ENCODE measurements at regions not wholly inside any gene's neighbourhood (a gene's known extent, or its start where the extent isn't known, plus 50 kb on each side); places are given as distances from the start of the nearest gene placed in this dataset.

- in situ Hi-C loops (cut with MboI; ENCODE audit: low pct_unique_long_range_greater_than_20kb in 2 of 9, low sequenced_read_pairs in 9 of 9, unreplicated experiment in 9 of 9) = loop anchor here in 3 of 9 experiments (10.0 to 25.0 kb wide), 3 partner anchors 104 to 379 kb away; no protein-coding TSS in a partner anchor
- ATAC-seq (replicated peaks in 6 of 8) = peak; percentile 33 to 100 (median 99)
- Histone ChIP-seq H3K4me1 (replicated peaks in 1 of 2) (peaks cover 3 to 17% of the 10 kb centered on the region in 2 donors), H3K4me3 (peak overlapping the region in 1 of 5 donors; percentile 15), H3K27ac (no peak overlapping the region)
- 0 to 31% (median 18%) methylated on average over 2 to 7 of the region's 25 CpGs; no CpG with 5 or more reads in 5 of the 10 experiments for WGBS, 10 experiments
Observed at GRCh38 chr16:5615868-5616642, 518.5 kb upstream of the EEF2KMT start.

DNA sequence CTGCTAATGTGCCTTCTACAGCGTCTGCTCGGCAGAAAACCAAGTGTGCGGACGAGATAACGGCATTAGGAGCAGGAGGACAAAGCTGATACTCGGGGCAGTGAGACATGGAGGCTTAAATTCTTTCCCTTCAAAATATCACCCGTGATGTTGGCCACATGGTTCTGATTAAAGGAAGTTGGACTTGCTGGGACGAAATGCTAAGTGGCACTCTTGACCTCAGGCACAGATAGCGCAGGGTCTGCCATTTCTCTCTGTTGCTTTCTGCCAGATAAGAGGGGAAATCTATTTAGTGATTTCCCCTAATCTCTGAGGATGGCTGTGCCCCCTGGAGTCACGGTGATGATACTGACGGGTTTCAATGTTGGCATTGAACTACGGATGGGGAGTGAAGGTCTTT is 509.6 kb upstream of the EEF2KMT start:
- Histone ChIP-seq H3K4me3 (no peak overlapping the region), H3K27ac (no peak overlapping the region), H3K4me1 (replicated peaks in 1 of 2) (peaks cover 0 to 22% of the 10 kb centered on the region in 2 donors)
- 2 to 90% (median 66%) methylated on average over 1 to 11 of the region's 12 CpGs; no CpG with 5 or more reads in 4 of the 10 experiments for WGBS, 10 experiments
- ATAC-seq (replicated peaks in 6 of 8) = no peak
- in situ Hi-C loops (cut with MboI; ENCODE audit: low pct_unique_long_range_greater_than_20kb in 2 of 9, low sequenced_read_pairs in 9 of 9, unreplicated experiment in 9 of 9) = loop anchor here in 3 of 9 experiments (25.0 kb wide), 2 partner anchors 95 to 370 kb away; no protein-coding TSS in a partner anchor

GRCh38 chr16:5605404-5605803 is 507.8 kb upstream of the EEF2KMT start:
- in situ Hi-C loops (cut with MboI; ENCODE audit: low pct_unique_long_range_greater_than_20kb in 2 of 9, low sequenced_read_pairs in 9 of 9, unreplicated experiment in 9 of 9) = loop anchor here in 3 of 9 experiments (25.0 kb wide), 2 partner anchors 93 to 368 kb away; no protein-coding TSS in a partner anchor
- ATAC-seq (replicated peaks in 6 of 8) = no peak

DNA sequence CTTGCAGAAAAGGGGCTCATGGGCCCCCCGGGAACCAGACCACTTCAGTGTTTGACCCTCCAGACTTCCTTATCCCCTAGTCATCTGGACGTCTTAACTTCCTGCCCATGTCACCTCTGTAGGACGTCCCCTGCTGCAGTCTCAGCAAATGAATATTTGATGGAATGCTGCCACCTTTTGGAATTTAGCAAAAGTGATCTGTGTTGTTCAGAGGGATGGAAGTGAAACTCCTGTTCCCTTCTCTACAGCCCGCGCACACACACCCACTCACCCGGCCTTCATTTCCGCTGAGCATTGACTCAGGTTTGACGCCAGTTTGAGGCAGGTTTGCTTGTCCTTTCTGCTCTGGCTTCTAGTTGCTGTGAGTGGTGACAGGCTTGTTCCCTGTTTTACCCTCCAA is 507.2 kb upstream of the EEF2KMT start:
- Histone ChIP-seq H3K27ac (no peak overlapping the region), H3K4me3 (no peak overlapping the region), H3K4me1 (replicated peaks in 1 of 2) (peaks cover 4 to 29% of the 10 kb centered on the region in 2 donors)
- 0 to 95% (median 38%) methylated on average over 1 to 4 of the region's 8 CpGs; no CpG with 5 or more reads in 2 of the 10 experiments for WGBS, 10 experiments
- ATAC-seq (replicated peaks in 6 of 8) = peak in 6 of 8 experiments; percentile 46 to 86 (median 84)
- in situ Hi-C loops (cut with MboI; ENCODE audit: low pct_unique_long_range_greater_than_20kb in 2 of 9, low sequenced_read_pairs in 9 of 9, unreplicated experiment in 9 of 9) = loop anchor here in 3 of 9 experiments (25.0 kb wide), 2 partner anchors 92 to 367 kb away; no protein-coding TSS in a partner anchor

More at GRCh38 chr16:5605404-5605803, 507.8 kb upstream of the EEF2KMT start:
- H3K4me1 ChIP-seq (replicated peaks in 1 of 2) = peaks cover 4 to 29% of the 10 kb centered on the region in 2 donors
- no peak overlapping the region for H3K4me3 ChIP-seq
- H3K27ac ChIP-seq = no peak overlapping the region

- no peak overlapping the region for H3K4me3 ChIP-seq
- in situ Hi-C loops (cut with MboI; ENCODE audit: low pct_unique_long_range_greater_than_20kb in 2 of 9, low sequenced_read_pairs in 9 of 9, unreplicated experiment in 9 of 9) = loop anchor here in 3 of 9 experiments (25.0 kb wide), 2 partner anchors 92 to 367 kb away; no protein-coding TSS in a partner anchor
- H3K27ac ChIP-seq = no peak overlapping the region
- 19 to 100% (median 84%) methylated on average over 1 to 4 of the region's 4 CpGs; no CpG with 5 or more reads in 2 of the 10 experiments for WGBS, 10 experiments
- ATAC-seq (replicated peaks in 6 of 8) = no peak
- peaks cover 4 to 32% of the 10 kb centered on the region in 2 donors for H3K4me1 ChIP-seq (replicated peaks in 1 of 2)
Observed at GRCh38 chr16:5603836-5604235, 506.2 kb upstream of the EEF2KMT start.

GRCh38 chr16:5601957-5602356 is 504.4 kb upstream of the EEF2KMT start:
- peak overlapping the region in 1 of 2 donors; percentile 39 for H3K27ac ChIP-seq
- peak in 3 of 8 experiments; percentile 47 to 67 (median 66) for ATAC-seq (replicated peaks in 6 of 8)
- in situ Hi-C loops (cut with MboI; ENCODE audit: low pct_unique_long_range_greater_than_20kb in 2 of 9, low sequenced_read_pairs in 9 of 9, unreplicated experiment in 9 of 9) = loop anchor here in 3 of 9 experiments (25.0 kb wide), 2 partner anchors 90 to 365 kb away; no protein-coding TSS in a partner anchor
- H3K4me3 ChIP-seq = no peak overlapping the region
- 0 to 57% (median 50%) methylated on average over 1 of the region's 1 CpG; no CpG with 5 or more reads in 7 of the 10 experiments for WGBS, 10 experiments
- H3K4me1 ChIP-seq (replicated peaks in 1 of 2) = peaks cover 4 to 27% of the 10 kb centered on the region in 2 donors

DNA sequence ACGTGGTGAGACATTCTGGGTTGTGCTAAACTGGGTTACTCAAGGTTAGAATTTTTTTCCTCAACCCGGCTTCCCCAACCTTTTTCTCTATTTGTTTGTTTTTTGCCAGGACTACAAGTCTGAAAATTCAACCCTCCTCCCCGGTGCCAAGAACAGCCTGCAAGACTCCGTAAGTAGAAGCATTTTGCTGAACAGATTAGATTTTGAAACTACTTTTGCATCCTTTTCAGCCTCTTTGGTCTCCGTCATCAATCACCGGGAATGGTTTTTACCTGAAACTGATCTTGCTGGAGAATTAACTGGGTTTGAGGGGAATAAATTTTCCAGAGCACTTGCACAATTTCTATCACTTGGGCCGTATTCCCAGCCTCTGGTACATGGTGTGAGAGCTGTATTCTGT is 501.2 kb upstream of the EEF2KMT start:
- Histone ChIP-seq H3K27ac (no peak overlapping the region), H3K4me1 (replicated peaks in 1 of 2) (peaks cover 7 to 29% of the 10 kb centered on the region in 2 donors), H3K4me3 (no peak overlapping the region)
- 14 to 100% (median 60%) methylated on average over 1 to 7 of the region's 7 CpGs for WGBS, 10 experiments
- no peak for ATAC-seq (replicated peaks in 6 of 8)
- in situ Hi-C loops (cut with MboI; ENCODE audit: low pct_unique_long_range_greater_than_20kb in 2 of 9, low sequenced_read_pairs in 9 of 9, unreplicated experiment in 9 of 9) = no loop called here

DNA sequence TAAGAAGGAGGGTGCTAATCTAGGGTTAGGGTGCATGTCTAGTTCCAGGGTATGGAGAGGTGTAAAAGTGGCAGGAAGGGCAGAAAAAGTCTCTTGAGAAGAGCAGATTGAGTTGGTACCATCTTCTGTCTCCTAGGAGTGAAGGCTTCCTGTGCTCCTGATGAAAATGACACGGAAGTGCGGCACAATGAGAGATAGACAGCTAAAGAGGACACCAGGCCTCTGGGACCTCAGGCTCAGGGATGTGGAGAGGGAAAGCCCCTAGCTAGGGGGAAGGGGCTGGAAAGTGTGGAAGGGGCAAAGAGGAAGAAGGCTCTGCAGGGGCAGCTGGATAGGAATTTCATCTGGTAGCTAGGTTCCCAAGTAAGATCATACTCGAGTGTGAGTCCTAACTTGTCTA is 498.3 kb upstream of the EEF2KMT start:
- Histone ChIP-seq H3K4me1 (replicated peaks in 1 of 2) (peaks cover 9 to 35% of the 10 kb centered on the region in 2 donors), H3K27ac (no peak overlapping the region), H3K4me3 (no peak overlapping the region)
- in situ Hi-C loops (cut with MboI; ENCODE audit: low pct_unique_long_range_greater_than_20kb in 2 of 9, low sequenced_read_pairs in 9 of 9, unreplicated experiment in 9 of 9) = no loop called here
- 0 to 100% (median 50%) methylated on average over 1 to 3 of the region's 3 CpGs; no CpG with 5 or more reads in 5 of the 10 experiments for WGBS, 10 experiments
- ATAC-seq (replicated peaks in 6 of 8) = no peak

- 0 to 93% (median 48%) methylated on average over 1 to 6 of the region's 8 CpGs; no CpG with 5 or more reads in 1 of the 10 experiments for WGBS, 10 experiments
- in situ Hi-C loops (cut with MboI; ENCODE audit: low pct_unique_long_range_greater_than_20kb in 2 of 9, low sequenced_read_pairs in 9 of 9, unreplicated experiment in 9 of 9) = no loop called here
- Histone ChIP-seq H3K4me3 (no peak overlapping the region), H3K4me1 (replicated peaks in 1 of 2) (peaks cover 15 to 43% of the 10 kb centered on the region in 2 donors), H3K27ac (peak overlapping the region in 1 of 2 donors; percentile 69)
- peak in 1 of 8 experiments; percentile 12 for ATAC-seq (replicated peaks in 6 of 8)
Observed at GRCh38 chr16:5590416-5590815, 492.8 kb upstream of the EEF2KMT start.

DNA sequence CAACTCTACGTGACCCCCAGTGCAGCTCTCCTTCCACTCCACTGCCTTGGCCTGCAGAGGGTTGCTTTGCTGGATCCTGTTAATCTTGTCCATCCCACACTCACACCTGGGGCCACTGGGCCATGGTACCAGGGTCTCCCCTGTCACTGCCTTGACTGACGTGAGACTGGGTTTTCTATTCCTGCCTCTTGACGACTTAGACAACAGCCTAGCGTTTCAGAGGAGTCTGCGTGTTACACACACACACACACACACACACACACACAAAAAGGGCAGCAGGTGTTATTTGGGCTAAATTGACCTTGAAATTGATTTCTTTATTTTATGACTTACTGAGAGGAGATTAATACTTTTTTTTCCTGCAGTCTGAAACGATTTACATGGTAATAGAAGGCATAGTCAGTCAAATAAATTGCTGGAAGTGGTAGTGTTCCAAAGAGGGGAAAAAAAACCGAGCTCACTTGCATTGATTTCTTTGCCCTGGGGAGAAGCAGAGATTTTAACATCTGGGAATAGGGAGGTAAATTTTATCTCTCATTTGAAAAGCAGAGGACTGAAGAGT is 492.3 kb upstream of the EEF2KMT start:
- in situ Hi-C loops (cut with MboI; ENCODE audit: low pct_unique_long_range_greater_than_20kb in 2 of 9, low sequenced_read_pairs in 9 of 9, unreplicated experiment in 9 of 9) = no loop called here
- no peak overlapping the region for H3K4me3 ChIP-seq
- H3K27ac ChIP-seq = peak overlapping the region; percentile 60 to 61
- H3K4me1 ChIP-seq (replicated peaks in 1 of 2) = peaks cover 15 to 43% of the 10 kb centered on the region in 2 donors
- 3 to 60% (median 19%) methylated on average over 1 to 6 of the region's 7 CpGs for WGBS, 10 experiments
- ATAC-seq (replicated peaks in 6 of 8) = peak in 4 of 8 experiments; percentile 64 to 88 (median 84)

DNA sequence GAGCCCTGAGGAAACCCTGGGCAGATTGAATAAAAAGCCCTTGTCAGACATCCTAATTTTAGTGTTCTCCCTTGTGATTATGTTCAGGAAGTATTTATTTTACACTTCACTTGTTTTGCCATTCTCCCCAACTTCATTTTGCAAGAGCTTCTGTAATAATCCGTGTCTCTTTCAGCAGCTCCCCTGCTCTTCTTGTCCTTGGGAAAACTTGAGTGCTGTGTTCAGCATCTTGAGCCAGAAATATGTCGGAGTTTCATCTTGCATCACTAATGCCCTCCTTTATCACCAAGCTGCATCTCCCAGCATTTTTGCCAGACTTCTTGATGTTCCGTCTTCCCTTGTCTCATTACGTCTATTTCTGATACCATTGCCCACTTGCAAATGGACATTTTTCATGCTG is 486.5 kb upstream of the EEF2KMT start:
- in situ Hi-C loops (cut with MboI; ENCODE audit: low pct_unique_long_range_greater_than_20kb in 2 of 9, low sequenced_read_pairs in 9 of 9, unreplicated experiment in 9 of 9) = no loop called here
- peaks cover 10 to 36% of the 10 kb centered on the region in 2 donors for H3K4me1 ChIP-seq (replicated peaks in 1 of 2)

DNA sequence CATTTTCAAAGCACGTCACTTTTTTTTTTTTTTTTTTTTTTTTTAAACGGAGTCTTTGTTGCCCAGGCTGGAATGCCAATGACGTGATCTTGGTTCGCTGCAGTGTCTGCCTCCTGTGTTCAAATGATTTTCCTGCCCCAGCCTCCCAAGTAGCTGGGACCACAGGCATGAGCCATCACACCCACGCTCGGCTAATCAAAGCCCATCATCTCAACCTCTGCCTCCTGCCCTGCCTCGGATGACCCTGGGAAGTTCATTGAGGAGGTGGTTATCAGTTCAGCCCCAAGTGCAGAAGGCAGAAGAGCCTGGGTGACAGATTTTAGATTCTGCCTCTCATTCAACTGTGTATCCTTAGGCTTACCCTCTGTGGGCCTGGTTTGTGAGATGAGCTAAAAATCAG is 484.9 kb upstream of the EEF2KMT start:
- 0 to 83% (median 51%) methylated on average over 1 to 5 of the region's 7 CpGs; no CpG with 5 or more reads in 4 of the 10 experiments for WGBS, 10 experiments
- in situ Hi-C loops (cut with MboI; ENCODE audit: low pct_unique_long_range_greater_than_20kb in 2 of 9, low sequenced_read_pairs in 9 of 9, unreplicated experiment in 9 of 9) = no loop called here
- peaks cover 10 to 36% of the 10 kb centered on the region in 2 donors for H3K4me1 ChIP-seq (replicated peaks in 1 of 2)
- H3K4me3 ChIP-seq = no peak overlapping the region
- no peak overlapping the region for H3K27ac ChIP-seq
- no peak for ATAC-seq (replicated peaks in 6 of 8)

More for the DNA sequence above, 486.5 kb upstream of the EEF2KMT start:
- 0 to 100% (median 74%) methylated on average over 1 to 4 of the region's 4 CpGs for WGBS, 10 experiments
- ATAC-seq (replicated peaks in 6 of 8) = no peak
- Histone ChIP-seq H3K27ac (no peak overlapping the region), H3K4me3 (no peak overlapping the region)

- peaks cover 10 to 41% of the 10 kb centered on the region in 2 donors for H3K4me1 ChIP-seq (replicated peaks in 1 of 2)
- H3K27ac ChIP-seq = peak overlapping the region in 1 of 2 donors; percentile 69
- WGBS, 10 experiments = 0 to 68% (median 43%) methylated on average over 1 to 5 of the region's 7 CpGs; no CpG with 5 or more reads in 1 of the 10 experiments
- no peak overlapping the region for H3K4me3 ChIP-seq
- in situ Hi-C loops (cut with MboI; ENCODE audit: low pct_unique_long_range_greater_than_20kb in 2 of 9, low sequenced_read_pairs in 9 of 9, unreplicated experiment in 9 of 9) = no loop called here
- ATAC-seq (replicated peaks in 6 of 8) = peak in 4 of 8 experiments; percentile 50 to 88 (median 79)
Observed at GRCh38 chr16:5581908-5582307, 484.3 kb upstream of the EEF2KMT start.

Measured in motor neuron (in vitro differentiated cells).